Jurkat, Clone E6-1 (cell line): ENCODE measurements at regions not wholly inside any gene's neighbourhood (a gene's known extent, or its start where the extent isn't known, plus 50 kb on each side); places are given as distances from the start of the nearest gene placed in this dataset.

Experiments used
- DNase-seq: peaks from one replicate; pipeline ENCODE4 v3.0.0-alpha.2; 2011; ENCODE audit warnings: low read depth, low spot score
- H3K4me3 ChIP-seq: 2 replicates; pipeline ENCODE4 v1.5.1; 2011; ENCODE audit warnings: mild to moderate bottlenecking, low read length, control low read depth, moderate library complexity

- H3K4me3 ChIP-seq: no peak overlapping the region
- DNase-seq: no peak
Observed at GRCh38 chr16:80015566-80015965, 415.0 kb upstream of the MAF start.

GRCh38 chr16:80014241-80014939 is 413.9 kb upstream of the MAF start:
- no peak overlapping the region for H3K4me3 ChIP-seq
- DNase-seq: no peak

- DNase-seq: no peak
- H3K4me3 ChIP-seq: no peak overlapping the region
Observed at GRCh38 chr16:80012586-80012985, 412.0 kb upstream of the MAF start.

GRCh38 chr16:80009971-80010659 is 409.6 kb upstream of the MAF start:
- H3K4me3 ChIP-seq: no peak overlapping the region
- no peak for DNase-seq

- no peak overlapping the region for H3K4me3 ChIP-seq
- DNase-seq: no peak
Observed at GRCh38 chr16:80008857-80009256, 408.3 kb upstream of the MAF start.

GRCh38 chr16:80007231-80007630 is 406.7 kb upstream of the MAF start:
- DNase-seq: no peak
- H3K4me3 ChIP-seq: no peak overlapping the region

GRCh38 chr16:80006241-80007215 is 406.0 kb upstream of the MAF start:
- no peak overlapping the region for H3K4me3 ChIP-seq
- DNase-seq: no peak

GRCh38 chr16:80004113-80004512 is 403.6 kb upstream of the MAF start:
- H3K4me3 ChIP-seq: no peak overlapping the region
- no peak for DNase-seq

GRCh38 chr16:80002261-80002660 is 401.7 kb upstream of the MAF start:
- DNase-seq: no peak
- no peak overlapping the region for H3K4me3 ChIP-seq

GRCh38 chr16:79998143-79998542 is 397.6 kb upstream of the MAF start:
- H3K4me3 ChIP-seq: no peak overlapping the region

GRCh38 chr16:79997257-79997656 is 396.7 kb upstream of the MAF start:
- H3K4me3 ChIP-seq: no peak overlapping the region
- DNase-seq: peak; percentile 17

More at GRCh38 chr16:79998143-79998542, 397.6 kb upstream of the MAF start:
- no peak for DNase-seq

- no peak for DNase-seq
- no peak overlapping the region for H3K4me3 ChIP-seq
Observed at GRCh38 chr16:79996321-79996720, 395.8 kb upstream of the MAF start.

GRCh38 chr16:79995315-79995714 is 394.8 kb upstream of the MAF start:
- no peak for DNase-seq
- H3K4me3 ChIP-seq: no peak overlapping the region

GRCh38 chr16:79994418-79994817 is 393.9 kb upstream of the MAF start:
- no peak overlapping the region for H3K4me3 ChIP-seq
- no peak for DNase-seq

- no peak for DNase-seq
- H3K4me3 ChIP-seq: no peak overlapping the region
Observed at GRCh38 chr16:79993629-79994209, 393.2 kb upstream of the MAF start.

- DNase-seq: no peak
- no peak overlapping the region for H3K4me3 ChIP-seq
Observed at GRCh38 chr16:79991969-79992368, 391.4 kb upstream of the MAF start.

- no peak for DNase-seq
- H3K4me3 ChIP-seq: no peak overlapping the region
Observed at GRCh38 chr16:79988721-79989220, 388.2 kb upstream of the MAF start.

GRCh38 chr16:79988089-79988488 is 387.6 kb upstream of the MAF start:
- no peak overlapping the region for H3K4me3 ChIP-seq
- no peak for DNase-seq

- no peak overlapping the region for H3K4me3 ChIP-seq
- no peak for DNase-seq
Observed at GRCh38 chr16:79986352-79986751, 385.8 kb upstream of the MAF start.
